ENCODE measurements at regions not wholly inside any gene's neighbourhood (a gene's known extent, or its start where the extent isn't known, plus 50 kb on each side); places are given as distances from the start of the nearest gene placed in this dataset.
A peak's percentile ranks its signal among the peaks of the same experiment; 100 is the strongest.

- Mint-ChIP-seq H3K27ac (no peak overlapping the region), H3K4me1 (peaks cover 16% of the 10 kb centered on the region), H3K27me3 (ENCODE audit: low read depth) (no peaks in the 10 kb centered on the region), H3K36me3 (no peaks in the 10 kb centered on the region), H3K4me3 (no peak overlapping the region), H3K9me3 (no peaks in the 10 kb centered on the region)
- ChIA-PET POLR2A (interaction anchor here (0.5 kb wide), 1 partner anchor 255 kb away, joined by 3 read pairs; no protein-coding TSS in a partner anchor), CTCF (interaction anchor here (0.5 to 2.4 kb wide), 24 partner anchors 8 to 660 kb away, joined by 3 to 17 read pairs (median 4); no protein-coding TSS in a partner anchor)
- ATAC-seq (peak; percentile 90), DNase-seq (ENCODE audit: low spot score) (peak; percentile 80)
- no peak for TF ChIP-seq CREM (CRISPR knock-in tag; IDR thresholded peaks at IDR 0.05)
- no peak for TF ChIP-seq FOXK1 (CRISPR knock-in tag; IDR thresholded peaks at IDR 0.05)
- no peak for TF ChIP-seq ESRRA (CRISPR knock-in tag; IDR thresholded peaks at IDR 0.05; ENCODE audit: borderline replicate concordance)
- TF ChIP-seq E2F4 (CRISPR knock-in tag; IDR thresholded peaks at IDR 0.05; ENCODE audit: borderline replicate concordance, low read depth): no peak
- TF ChIP-seq, protein P1, sequence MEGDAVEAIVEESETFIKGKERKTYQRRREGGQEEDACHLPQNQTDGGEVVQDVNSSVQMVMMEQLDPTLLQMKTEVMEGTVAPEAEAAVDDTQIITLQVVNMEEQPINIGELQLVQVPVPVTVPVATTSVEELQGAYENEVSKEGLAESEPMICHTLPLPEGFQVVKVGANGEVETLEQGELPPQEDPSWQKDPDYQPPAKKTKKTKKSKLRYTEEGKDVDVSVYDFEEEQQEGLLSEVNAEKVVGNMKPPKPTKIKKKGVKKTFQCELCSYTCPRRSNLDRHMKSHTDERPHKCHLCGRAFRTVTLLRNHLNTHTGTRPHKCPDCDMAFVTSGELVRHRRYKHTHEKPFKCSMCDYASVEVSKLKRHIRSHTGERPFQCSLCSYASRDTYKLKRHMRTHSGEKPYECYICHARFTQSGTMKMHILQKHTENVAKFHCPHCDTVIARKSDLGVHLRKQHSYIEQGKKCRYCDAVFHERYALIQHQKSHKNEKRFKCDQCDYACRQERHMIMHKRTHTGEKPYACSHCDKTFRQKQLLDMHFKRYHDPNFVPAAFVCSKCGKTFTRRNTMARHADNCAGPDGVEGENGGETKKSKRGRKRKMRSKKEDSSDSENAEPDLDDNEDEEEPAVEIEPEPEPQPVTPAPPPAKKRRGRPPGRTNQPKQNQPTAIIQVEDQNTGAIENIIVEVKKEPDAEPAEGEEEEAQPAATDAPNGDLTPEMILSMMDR (IDR thresholded peaks at IDR 0.05): peak; percentile 70
Observed at GRCh38 chr3:137692803-137693431, 71.2 kb upstream of the SOX14 start.

GRCh38 chr3:137693791-137694190 lies 70.3 kb upstream of the SOX14 start:
- no peaks in the 10 kb centered on the region for H3K27me3 Mint-ChIP-seq (ENCODE audit: low read depth)
- ChIA-PET CTCF (interaction anchor here (1.3 to 2.4 kb wide), 9 partner anchors 13 to 588 kb away, joined by 3 to 17 read pairs (median 7); no protein-coding TSS in a partner anchor), POLR2A (no interaction called here)
- no peak for TF ChIP-seq CBFB (CRISPR knock-in tag; IDR thresholded peaks at IDR 0.05; ENCODE audit: low read depth)
- TF ChIP-seq JAZF1 (CRISPR knock-in tag; IDR thresholded peaks at IDR 0.05): no peak
- no peak for TF ChIP-seq GTF2I (CRISPR knock-in tag; conservative IDR thresholded peaks at IDR 0.05)
- TF ChIP-seq NFE2L1 (CRISPR knock-in tag; IDR thresholded peaks at IDR 0.05): no peak
- TF ChIP-seq SP1 (CRISPR knock-in tag; conservative IDR thresholded peaks at IDR 0.05): no peak
- TF ChIP-seq ZNF396 (CRISPR knock-in tag; IDR thresholded peaks at IDR 0.05; ENCODE audit: borderline replicate concordance): no peak
- TF ChIP-seq ZNF416 (CRISPR knock-in tag; IDR thresholded peaks at IDR 0.05): no peak
- no peak for TF ChIP-seq HMGA2 (CRISPR knock-in tag; IDR thresholded peaks at IDR 0.05)
- no peak for TF ChIP-seq PREB (CRISPR knock-in tag; IDR thresholded peaks at IDR 0.05; ENCODE audit: borderline replicate concordance)
- DNase-seq (ENCODE audit: low spot score): no peak
- no peak overlapping the region for H3K27ac Mint-ChIP-seq
- no peak overlapping the region for H3K4me3 Mint-ChIP-seq
- no peak for ATAC-seq
- H3K36me3 Mint-ChIP-seq: no peaks in the 10 kb centered on the region
- H3K9me3 Mint-ChIP-seq: peaks cover 4% of the 10 kb centered on the region; the same call in 1 of the 2 replicates
- H3K4me1 Mint-ChIP-seq: peaks cover 16% of the 10 kb centered on the region

DNA sequence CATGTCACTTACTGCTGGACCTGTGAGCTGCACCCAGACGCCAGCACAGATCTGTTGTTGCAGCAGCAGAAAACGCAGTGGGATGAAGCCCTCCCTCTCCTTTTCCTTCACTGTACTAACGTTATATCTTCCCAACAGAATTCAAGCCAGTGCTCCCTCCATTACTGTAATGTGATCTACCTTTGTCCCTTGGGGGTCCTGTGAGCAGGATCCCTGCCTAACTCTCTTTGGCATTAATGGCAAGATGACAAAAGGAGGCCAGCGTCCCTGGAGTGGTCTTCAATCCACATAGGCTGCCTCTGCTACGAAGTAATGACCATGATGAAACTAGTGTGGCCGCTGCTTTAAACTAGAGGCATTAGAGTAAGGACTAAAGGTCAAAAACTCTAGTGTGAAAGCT lies 69.3 kb upstream of the SOX14 start:
- no peak for DNase-seq (ENCODE audit: low spot score)
- POLR2A ChIA-PET: no interaction called here
- CTCF ChIA-PET: interaction anchor here (0.6 to 1.9 kb wide), 4 partner anchors 13 to 400 kb away, joined by 3 to 9 read pairs (median 4); no protein-coding TSS in a partner anchor
- peak; percentile 32 for ATAC-seq
- H3K4me3 Mint-ChIP-seq: no peak overlapping the region
- H3K27ac Mint-ChIP-seq: no peak overlapping the region
- peaks cover 4% of the 10 kb centered on the region; the same call in 1 of the 2 replicates for H3K9me3 Mint-ChIP-seq
- H3K27me3 Mint-ChIP-seq (ENCODE audit: low read depth): no peaks in the 10 kb centered on the region
- H3K36me3 Mint-ChIP-seq: no peaks in the 10 kb centered on the region
- H3K4me1 Mint-ChIP-seq: peaks cover 16% of the 10 kb centered on the region
- TF ChIP-seq ZNF263 (CRISPR knock-in tag; IDR thresholded peaks at IDR 0.05; ENCODE audit: low read depth) (no peak), KAT7 (CRISPR knock-in tag; IDR thresholded peaks at IDR 0.05; ENCODE audit: borderline replicate concordance) (no peak), E2F4 (CRISPR knock-in tag; IDR thresholded peaks at IDR 0.05; ENCODE audit: borderline replicate concordance, low read depth) (no peak), ZNF671 (CRISPR knock-in tag; IDR thresholded peaks at IDR 0.05) (no peak), PRRX2 (CRISPR knock-in tag; IDR thresholded peaks at IDR 0.05) (no peak), ATF2 (CRISPR knock-in tag; IDR thresholded peaks at IDR 0.05; ENCODE audit: borderline replicate concordance, low read depth) (no peak), CREB1 (CRISPR knock-in tag; IDR thresholded peaks at IDR 0.05) (no peak), TEAD4 (CRISPR knock-in tag; IDR thresholded peaks at IDR 0.05) (no peak)
- TF ChIP-seq, protein P1 (IDR thresholded peaks at IDR 0.05): no peak

Data from WTC11 (cell line).